Jurkat, Clone E6-1 (cell line): ENCODE measurements at regions not wholly inside any gene's neighbourhood (a gene's known extent, or its start where the extent isn't known, plus 50 kb on each side); places are given as distances from the start of the nearest gene placed in this dataset.

Experiments used
- DNase-seq: peaks from one replicate; pipeline ENCODE4 v3.0.0-alpha.2; 2011; ENCODE audit warnings: low read depth, low spot score
- H3K4me3 ChIP-seq: 2 replicates; pipeline ENCODE4 v1.5.1; 2011; ENCODE audit warnings: mild to moderate bottlenecking, low read length, control low read depth, moderate library complexity

DNA sequence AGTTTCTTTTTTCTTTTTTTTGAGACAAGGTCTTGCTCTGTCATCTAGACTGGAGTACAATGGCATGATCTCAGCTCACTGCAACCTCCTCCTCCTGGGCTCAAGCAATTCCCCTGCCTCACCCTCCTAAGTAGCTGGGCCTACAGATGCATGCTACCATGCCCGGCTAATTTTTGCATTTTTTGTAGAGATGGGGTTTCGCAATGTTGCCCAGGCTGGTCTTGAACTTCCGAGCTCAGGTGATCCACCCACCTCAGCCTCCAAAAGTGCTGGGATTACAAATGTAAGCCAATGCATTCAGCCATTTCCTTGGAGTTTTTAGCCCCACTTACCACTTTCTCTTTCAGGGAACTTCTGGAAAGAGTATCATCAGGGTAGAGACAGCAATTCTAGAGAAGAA lies 153.3 kb upstream of the THSD7B start:
- no peak overlapping the region for H3K4me3 ChIP-seq
- DNase-seq, result no peak

DNA sequence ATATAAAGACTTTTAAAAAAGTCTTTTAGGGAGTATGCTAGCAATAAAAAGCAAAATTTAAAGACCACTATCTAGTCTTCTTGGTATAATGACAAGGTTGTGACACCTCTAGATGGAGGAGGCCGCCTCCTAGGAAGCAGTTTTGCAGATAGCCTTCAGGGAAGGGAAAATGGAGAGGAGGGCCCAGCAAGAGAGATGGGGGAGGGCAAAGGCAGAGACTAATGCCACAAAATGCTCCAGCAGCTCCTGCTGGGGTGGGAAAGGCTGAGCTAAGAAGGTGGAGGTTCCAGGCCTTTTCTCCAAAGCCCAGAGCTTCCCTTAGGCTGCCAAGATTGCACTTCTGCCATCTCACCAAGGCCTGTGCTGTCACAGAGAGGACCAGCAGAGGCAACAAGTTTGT lies 153.9 kb upstream of the THSD7B start:
- no peak overlapping the region for H3K4me3 ChIP-seq
- no peak for DNase-seq

DNA sequence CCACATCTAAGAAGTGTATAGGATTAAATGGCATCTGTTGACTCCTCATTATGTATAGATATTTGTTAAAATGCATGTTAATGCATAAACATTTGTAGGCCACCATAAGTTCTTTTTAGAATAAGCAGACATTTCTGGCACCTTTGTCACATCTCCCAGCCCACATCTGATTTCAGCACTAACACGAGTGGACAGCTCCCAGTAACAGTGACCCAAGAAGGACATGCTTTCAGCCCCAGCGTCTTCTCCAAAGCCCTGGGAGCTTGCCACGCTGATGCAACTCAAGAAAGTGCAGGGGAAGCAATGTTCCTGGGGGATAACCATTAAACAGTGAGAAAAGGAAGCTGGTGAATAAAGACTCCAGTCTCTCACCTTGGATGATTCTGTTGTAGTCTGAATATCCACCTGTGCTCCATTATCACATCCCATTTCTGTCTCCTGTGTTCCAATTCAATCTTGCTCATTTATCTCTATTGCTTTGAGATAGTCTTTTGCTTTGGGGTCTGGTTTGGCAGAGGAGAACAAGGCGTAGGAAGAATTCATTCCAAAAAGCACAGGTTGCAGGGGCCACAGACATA lies 182.6 kb upstream of the THSD7B start:
- no peak overlapping the region for H3K4me3 ChIP-seq
- DNase-seq, result peak; percentile 28

DNA sequence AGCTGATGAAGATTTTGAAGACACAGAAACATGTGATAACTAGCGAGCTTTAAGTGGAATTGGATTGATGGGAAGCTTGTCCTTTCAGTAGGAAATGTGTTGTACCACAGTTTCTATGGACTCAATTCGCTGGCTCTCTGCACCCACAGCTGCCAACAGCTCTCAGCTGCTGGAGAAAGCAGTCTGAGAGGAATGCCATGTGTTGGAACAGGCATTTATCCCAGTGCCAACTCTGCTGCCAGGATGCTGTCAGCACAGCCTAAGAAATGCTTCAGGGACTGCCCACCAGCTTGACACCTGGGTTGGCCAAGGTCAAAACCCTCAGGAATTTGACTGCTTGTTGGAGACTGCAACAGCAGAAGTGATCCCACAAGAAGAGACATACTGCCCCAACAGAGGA lies 193.0 kb upstream of the THSD7B start:
- H3K4me3 ChIP-seq, result no peak overlapping the region
- no peak for DNase-seq

DNA sequence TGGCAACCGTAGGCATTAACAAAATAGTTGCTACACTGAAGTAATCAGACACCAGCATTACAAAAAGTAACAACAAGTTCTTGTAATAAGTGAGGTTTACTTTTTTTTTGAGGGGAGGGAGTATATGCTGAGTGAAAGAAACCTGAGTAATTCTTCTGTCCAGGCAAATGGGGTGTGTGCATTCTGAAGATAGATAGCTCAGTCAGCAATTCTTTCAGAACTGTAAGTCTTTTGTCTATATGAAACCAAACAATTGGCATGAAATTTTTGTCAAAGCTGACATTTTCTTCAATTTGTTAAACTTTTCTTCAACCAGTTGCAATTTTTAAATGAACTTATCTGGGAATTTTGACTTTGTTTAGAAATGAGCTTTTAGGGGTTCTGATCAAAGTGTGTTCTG lies 208.1 kb upstream of the THSD7B start:
- no peak for DNase-seq
- H3K4me3 ChIP-seq, result no peak overlapping the region

DNA sequence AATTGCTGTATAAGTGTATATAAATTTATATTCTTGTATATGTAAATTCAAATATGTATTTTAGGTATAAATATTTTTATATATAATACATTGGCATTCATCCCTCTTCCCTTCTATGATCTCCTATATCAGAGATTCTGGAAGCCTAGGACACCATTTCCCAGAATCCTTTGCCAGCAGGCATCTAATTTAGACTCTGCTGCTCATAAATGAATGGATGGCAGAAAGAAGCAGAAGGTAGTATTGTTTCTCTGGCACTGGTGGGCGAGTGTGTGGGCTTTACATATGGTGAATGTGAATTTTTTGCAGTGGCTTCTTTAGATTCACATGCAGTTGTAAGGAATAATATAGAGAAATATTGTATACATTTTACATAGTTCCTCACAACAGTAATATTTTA lies 215.2 kb upstream of the THSD7B start:
- H3K4me3 ChIP-seq, result no peak overlapping the region
- no peak for DNase-seq

DNA sequence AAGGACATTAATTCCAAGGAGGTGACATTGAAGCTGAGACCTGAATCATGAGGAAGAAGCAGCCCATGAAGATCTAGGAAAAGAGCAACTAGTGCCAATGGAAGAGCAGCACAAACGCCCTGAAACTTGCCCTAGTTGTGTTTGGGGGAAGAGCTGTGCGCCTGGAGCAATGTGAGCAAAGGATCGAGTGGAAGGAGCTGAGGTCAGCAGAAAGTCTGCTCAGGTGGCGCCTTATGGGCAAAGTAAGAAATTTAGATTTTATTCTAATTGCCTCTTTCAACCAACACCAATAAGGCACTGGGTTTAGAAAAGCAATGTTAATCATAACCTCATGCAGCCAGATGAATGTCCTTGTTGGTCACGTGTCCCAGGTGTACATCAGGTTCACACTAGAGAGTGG lies 226.0 kb upstream of the THSD7B start:
- H3K4me3 ChIP-seq, result no peak overlapping the region
- DNase-seq, result no peak

DNA sequence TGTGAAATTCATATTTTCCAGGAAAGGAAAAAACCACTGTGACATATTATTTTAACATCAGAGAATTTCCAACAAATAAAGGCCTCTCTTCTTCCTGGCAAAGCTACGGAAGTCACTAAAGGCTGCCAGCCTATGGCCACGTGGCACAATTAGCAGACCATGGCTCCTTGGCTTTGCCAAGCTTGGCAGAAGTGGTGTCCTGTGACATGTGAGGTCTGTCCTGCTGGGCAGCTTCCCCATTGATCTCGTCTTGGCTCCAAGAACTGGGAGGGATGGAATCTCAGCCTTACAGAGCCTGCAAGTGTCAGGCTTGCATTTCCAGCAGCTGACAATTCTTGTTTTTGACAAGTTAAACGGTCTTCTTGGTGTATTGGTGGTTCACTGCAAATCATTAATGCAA lies 226.9 kb upstream of the THSD7B start:
- DNase-seq, result no peak
- H3K4me3 ChIP-seq, result no peak overlapping the region

DNA sequence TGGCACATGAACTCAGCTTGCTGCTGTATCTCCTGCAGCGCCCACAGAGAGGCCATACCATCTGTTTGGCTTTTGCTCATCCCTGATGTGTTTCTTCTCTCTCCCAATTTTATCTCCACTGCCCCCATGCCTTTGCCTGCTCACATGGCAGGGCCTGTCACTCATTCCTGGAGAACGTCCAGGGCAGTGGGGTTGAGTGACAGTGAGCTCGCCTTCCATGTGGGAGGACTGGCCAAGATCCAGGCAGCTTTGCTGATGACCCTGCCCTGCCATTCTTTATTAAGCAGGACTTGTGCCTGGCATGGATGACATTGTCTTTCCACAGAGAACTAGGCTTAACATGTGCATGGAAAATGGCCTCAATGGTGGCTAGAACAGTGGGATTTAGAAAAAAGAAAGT lies 230.5 kb upstream of the THSD7B start:
- no peak overlapping the region for H3K4me3 ChIP-seq
- DNase-seq, result no peak

DNA sequence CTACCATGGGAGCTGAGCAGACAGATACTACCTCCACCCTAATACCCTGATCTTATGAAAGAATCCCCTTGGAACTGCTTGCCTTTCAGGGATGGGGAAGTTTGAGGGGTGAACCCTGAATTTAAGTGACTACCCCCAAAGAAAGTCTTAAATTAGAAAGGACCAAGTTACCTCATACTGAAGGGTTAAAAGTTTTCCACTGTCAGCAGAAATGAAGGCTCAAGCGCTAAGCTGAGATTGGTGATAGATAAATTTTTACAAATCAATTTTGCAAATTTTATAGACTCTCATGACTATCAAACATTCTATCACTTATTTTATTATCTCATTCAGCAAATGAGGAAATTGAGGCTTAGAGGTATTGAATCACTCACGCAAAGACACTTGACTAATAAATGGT lies 233.2 kb upstream of the THSD7B start:
- H3K4me3 ChIP-seq, result no peak overlapping the region
- DNase-seq, result no peak

DNA sequence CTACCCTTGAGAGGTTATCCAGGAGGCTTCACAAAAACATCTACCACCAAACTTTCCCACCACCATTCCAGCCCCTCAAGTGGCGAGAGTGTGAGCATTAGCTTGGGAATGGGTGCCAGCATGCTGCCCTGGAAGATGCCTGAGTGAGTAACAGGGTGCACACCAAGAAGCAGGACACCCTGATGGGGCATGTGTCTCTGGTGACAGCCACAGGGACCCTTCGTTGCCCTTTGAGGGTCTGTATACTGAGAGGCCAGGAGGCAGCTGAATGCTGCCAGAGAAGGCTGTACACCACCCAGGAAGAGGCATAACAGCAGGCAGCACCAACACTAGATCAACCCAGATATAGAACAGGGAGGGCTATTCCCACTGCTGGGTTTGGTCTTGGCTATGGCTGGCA lies 233.6 kb upstream of the THSD7B start:
- no peak overlapping the region for H3K4me3 ChIP-seq
- no peak for DNase-seq

DNA sequence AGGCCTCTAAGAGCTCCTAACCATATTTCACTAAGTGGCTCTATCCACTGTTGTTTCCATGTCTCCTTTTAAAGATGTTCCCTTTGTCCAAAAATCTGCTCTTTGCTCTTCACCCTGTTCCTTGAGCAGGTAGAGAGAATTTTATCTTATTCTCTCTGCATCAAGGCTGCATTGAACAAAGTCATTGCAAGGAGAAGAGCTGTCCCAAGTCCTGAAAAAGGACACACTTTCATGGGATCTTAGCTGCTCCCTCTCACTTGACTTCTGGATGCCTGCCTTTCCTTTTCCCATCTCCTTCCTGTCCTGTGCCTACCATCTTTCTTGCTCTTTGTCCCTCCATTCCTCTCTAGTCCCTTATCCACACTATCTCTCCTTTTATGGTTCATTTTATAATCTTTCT lies 235.2 kb upstream of the THSD7B start:
- H3K4me3 ChIP-seq, result no peak overlapping the region
- no peak for DNase-seq

DNA sequence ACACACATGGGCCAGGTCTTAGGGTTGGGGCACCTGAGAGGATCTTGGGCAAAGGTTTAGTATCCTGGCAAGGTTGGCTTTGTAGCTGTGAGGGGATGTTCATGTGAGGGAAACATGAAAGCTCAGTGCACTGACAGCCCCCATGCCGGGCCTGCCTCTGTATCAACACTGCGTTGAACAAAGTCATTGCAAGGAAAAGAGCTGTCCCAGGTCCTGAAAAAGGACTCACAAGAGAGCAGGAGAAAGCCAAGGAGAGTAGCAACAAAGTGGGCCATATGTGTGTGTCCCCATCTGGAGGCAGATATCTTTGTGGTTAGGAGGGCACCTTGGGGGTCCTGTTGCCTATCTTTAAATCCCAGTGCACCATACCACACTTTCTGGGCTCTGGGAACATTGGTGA lies 237.8 kb upstream of the THSD7B start:
- no peak overlapping the region for H3K4me3 ChIP-seq
- DNase-seq, result peak; percentile 68

DNA sequence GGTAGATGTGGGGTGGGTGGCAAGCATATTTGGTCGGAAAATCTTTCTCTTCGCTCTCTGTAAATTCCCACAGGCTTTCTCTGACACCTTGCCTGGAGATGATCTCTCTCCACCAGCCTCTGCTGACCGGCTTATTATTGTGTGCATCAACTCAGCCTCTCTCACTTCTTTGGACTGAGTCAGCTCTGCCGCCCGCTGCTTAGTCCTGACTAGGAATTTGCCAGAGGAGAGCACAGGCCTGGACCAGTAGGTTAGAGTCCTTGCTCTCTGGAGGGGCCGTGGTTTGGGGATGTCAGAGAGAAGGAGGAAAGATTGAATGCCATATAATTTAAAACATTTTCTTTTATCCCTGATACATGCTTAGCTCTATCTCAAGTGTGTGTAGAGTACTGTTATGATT lies 242.6 kb upstream of the THSD7B start:
- DNase-seq, result no peak
- no peak overlapping the region for H3K4me3 ChIP-seq

DNA sequence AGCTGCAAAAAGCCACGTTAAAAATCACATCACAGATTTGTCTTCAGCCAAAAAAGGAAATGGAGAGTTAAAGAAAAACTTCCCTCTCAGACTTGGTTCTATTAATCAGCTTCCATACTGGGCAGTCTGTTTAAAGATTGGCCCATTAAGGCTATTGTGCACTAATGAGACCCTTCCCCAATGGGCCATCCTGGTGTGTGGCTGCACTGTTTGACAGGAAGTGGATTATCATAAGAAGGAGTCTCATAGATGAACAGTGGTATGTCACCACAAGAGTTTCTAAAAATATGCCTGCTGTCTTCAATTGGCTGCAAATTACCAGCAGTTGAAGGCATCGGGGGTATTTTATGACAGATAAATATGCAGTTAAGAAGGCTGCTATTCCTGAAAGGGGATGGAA lies 247.6 kb upstream of the THSD7B start:
- H3K4me3 ChIP-seq, result no peak overlapping the region
- DNase-seq, result no peak

DNA sequence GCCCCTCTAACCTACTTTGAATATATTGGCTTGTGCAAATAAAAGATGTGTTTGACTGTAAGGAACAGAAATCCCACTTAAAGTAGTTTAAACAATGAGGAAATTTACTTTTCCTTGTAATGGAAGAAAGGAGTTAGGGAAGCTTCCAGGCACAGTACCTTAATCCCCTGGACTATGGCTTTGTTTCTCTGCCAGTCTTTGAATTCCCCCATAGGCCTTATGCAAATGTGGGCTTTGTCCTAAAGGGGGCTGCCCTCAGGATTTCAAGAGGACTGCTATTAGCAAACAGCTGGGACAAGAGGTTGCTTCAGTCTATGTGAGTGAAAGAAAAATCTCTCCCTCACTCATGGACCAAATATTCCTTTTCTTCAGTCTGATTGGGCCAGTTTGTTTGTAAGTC lies 255.1 kb upstream of the THSD7B start:
- H3K4me3 ChIP-seq, result no peak overlapping the region
- DNase-seq, result no peak

DNA sequence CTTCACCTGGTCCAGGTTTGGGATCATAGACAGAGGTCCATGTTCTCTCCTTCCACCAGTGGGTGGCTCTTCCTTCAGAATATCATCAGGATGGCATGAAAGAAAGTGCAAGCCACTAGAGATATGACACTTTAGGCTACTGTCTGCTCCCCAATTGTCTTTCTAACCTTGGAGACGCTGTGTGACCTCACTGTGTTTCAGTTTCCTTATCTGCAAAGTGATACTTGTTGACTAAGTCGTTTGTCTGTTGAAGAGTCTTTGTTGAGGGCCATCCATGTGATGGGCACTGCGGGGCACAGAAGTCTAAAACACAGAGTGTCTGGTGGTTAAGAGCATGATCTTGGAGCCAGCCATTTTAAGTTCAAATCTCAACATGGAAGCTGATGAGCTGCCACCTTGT lies 259.9 kb upstream of the THSD7B start:
- no peak for DNase-seq

DNA sequence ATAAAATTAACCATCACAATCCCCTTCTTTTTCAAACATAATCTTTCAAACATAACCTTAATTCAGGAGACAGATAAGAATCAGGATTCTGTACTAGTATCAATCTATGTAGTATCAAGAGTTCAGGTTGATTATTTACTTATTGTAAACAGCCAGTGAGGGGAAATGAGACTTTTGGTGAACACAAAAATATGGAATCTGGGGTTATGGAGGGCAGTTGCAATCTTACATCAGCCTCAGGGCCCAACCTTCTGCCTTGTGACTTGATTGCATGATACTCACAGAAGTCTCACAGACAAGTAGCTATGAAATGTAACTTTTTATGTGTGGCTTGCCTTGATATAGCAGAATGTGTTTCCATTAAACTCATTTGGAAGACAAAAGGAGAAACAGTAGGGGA lies 262.7 kb upstream of the THSD7B start:
- H3K4me3 ChIP-seq, result no peak overlapping the region
- no peak for DNase-seq

More for the DNA sequence above, 259.9 kb upstream of the THSD7B start:
- no peak overlapping the region for H3K4me3 ChIP-seq

DNA sequence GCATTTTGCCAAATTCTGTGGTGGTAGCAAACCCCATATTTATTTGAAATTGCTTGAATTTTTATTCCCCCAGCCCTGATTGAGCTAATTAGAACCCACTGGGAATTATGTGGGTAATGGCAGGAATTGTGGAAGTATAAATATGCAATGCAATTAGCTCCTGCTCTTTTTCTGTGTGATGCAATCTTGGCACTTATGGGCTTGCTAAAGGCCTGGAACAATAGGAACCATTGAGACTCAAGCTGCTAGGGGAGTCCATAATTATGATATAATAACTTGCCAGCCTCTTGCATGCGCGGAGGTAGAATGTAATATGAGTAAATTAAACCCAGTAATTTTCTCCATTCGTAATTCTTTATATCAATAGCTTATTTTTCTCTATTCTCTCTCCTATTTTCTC lies 267.6 kb upstream of the THSD7B start:
- no peak overlapping the region for H3K4me3 ChIP-seq
- no peak for DNase-seq

DNA sequence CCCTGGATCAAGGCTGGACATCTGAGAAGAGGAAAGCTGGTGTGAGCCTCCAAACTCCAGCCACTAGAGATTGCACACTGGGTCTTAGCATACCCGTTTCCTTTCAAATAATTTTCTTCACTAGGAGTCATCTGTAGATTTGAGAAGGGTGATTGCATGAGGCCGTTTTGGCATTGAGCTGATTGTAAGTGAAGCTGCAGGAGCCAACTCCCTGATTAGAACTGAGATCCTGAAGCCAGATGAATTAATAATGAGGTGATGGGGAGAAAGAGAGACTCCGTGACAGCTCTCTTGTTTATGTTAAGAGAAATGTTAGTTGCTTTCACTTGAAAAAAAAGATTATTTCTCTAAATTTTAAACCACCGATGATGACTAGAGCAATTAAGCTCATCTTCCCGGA lies 268.4 kb upstream of the THSD7B start:
- no peak overlapping the region for H3K4me3 ChIP-seq
- DNase-seq, result no peak

DNA sequence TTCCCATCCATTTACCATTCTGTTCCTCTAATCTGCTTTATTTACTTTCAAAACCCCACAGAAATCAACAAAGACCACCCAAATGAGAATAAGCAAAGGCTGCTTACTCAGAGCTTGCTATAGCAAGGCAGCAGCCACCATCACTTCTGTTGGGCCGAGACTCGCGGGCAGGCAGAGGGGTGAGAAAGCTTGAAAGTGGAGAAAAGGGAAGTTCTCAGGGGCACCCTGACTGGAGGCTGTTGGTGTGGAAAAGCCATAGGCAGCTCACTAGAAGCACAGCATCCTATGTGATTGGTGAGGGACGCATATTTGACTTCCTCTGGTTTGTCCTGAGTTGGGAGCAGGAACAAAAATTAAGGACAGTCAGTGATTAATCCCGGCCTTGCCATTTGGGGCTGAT lies 269.7 kb upstream of the THSD7B start:
- DNase-seq, result no peak
- no peak overlapping the region for H3K4me3 ChIP-seq

DNA sequence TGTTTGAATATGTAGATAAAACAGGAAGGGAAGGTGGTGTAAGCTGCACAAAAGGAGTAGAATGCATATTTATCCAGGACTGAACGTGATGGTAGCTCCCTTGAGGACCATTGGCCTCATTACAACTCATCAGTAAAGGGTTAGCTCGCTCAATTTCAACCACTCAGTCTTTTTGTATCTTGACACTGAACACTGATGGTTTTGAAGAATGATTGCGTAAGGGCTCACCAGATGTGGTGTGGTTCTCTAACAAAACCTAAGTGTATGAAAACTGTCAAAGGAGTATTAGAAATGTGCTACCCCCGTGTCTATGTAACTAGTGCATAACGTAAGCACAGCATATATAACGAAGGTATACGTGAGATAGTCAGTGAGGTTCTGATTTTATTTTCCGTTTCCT lies 272.4 kb upstream of the THSD7B start:
- H3K4me3 ChIP-seq, result no peak overlapping the region
- DNase-seq, result no peak
